Inferior parietal cortex (tissue), 1 donor: ENCODE measurements at regions not wholly inside any gene's neighbourhood (a gene's known extent, or its start where the extent isn't known, plus 50 kb on each side); places are given as distances from the start of the nearest gene placed in this dataset.

Experiments used
- DNase-seq: peaks from one replicate; pipeline ENCODE4 v3.0.0-alpha.2; 2016; ENCODE audit errors: extremely low spot score

DNA sequence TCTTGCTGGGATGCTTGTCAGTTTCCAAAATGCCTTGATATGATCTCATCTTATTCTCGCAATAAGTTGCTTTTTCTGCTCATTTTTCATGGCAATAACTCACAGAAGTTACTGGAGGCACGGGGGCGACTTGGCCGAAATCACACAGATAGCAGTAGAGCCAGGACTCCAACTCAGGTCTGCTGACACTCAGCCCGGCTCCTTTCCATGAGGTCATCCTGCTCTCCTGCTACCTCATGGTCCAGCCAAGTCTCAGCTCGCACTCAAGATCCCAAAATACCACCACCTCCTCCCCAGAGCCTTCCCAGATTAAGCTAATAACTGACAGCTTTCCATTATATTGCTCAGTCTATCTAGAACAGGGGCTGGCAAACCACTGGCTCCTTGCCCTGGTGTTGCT is 269.5 kb downstream of the MAP2K4 start:
- DNase-seq, result no peak

DNA sequence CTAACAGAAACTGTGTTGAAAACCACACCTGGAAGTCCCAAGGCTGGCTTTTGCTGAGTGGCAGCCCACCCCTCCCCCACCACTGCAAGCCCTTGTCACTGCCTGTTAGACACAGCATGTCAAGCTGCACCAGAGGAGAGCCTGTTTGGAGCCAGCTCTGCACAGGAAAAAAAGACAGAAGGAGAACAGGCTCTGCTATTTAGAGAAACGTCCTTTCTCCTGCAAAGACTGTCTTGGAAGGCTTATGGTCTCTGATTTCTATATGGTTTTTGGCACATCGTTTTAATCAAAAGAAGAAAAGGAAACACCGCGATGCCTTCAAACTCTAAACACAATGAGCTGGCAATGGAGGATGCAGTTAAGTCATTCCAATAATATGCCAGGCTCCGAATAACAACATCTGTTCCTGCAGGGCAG is 275.5 kb downstream of the MAP2K4 start:
- DNase-seq, result peak; percentile 47

DNA sequence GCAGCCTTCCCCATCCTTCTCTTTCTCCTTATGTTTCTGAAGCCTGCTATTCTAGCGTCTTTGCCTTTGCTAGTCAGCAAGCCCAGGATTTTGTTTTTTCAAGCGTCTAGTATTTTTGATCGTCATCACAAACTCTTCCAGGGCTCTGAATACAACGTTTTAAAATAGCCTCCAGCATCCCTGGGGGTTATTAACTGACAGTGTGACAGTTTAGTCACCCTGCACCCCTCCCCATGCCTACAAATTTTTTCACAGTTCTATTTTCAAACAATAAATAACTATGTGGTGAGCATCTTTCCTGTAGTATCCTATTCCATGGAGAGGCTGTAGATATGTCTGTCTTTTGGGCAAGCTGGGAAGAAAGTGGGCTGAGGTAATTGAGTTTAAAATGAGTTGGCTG is 280.9 kb downstream of the MAP2K4 start:
- no peak for DNase-seq

DNA sequence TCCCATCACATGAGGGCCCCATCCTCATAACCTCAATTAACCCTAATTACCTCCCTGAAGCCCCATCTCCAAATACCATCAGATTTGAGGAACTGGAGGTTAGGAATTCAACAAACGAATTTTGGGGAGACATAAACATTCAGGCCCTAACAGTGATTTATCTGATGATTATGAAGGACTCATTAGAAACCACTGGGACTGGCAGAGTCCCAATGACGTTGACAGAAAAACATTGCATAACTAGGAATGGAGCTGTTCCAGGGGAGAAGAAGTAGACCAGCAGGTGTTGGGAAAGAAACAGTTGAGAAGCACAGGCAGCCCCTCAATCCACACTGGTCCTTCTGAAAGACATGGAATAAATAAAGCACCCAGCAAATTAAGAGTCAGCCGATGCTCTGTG is 282.0 kb downstream of the MAP2K4 start:
- DNase-seq, result no peak

DNA sequence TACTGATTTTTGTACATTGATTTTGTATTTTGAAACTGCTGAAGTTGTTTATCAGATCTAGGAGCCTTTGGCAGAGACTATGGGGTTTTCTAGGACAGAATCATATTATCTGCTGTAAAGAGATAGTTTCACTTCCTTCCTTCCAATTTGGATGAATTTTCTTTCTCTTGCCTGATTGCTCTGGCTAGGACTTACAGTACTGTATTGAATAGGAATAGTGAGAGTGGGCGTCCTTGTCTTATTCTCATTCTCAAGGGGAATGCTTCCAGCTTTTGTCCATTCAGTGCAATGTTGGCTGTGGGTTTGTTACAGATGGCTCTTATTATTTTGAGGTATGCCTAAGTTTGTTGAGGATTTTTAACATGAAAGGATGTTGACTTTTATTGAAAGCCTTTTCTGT is 290.1 kb downstream of the MAP2K4 start:
- no peak for DNase-seq

DNA sequence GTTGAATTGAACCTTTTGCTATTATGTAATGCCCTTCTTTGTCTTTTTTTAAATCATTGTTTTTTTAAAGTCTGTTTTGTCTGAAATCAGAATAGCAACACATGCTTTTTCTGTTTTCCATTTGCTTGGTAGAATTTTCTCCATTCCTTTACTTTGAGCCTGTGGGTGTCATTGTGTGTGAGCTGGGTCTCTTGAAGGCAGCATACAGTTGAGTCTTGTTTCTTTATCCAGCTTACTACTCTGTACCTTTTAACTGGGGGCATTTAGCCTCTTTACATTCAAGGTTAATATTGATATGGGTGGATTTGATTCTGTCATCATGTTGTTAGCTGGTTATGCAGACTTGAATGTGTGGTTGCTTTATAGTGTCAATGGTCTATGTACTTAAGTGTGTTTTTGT is 292.0 kb downstream of the MAP2K4 start:
- no peak for DNase-seq

DNA sequence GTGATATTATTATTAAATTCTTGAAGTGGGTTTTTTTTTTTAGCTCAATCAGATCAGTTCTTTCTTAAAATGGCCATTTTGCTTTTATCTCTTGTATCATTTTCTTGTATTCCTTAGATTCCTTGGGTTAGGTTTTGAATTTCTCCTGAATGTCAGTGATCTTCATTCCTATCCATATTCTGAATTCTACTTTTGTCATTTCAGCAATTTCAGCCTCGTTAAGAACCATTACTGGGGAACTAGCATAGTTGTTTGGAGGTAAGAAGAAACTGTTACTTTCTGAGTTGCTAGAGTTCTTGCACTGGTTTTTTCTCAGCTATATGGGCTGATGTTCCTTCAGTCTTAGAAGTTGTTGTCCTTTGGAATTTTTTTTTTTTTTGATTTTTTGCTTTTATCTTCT is 293.1 kb downstream of the MAP2K4 start:
- no peak for DNase-seq

DNA sequence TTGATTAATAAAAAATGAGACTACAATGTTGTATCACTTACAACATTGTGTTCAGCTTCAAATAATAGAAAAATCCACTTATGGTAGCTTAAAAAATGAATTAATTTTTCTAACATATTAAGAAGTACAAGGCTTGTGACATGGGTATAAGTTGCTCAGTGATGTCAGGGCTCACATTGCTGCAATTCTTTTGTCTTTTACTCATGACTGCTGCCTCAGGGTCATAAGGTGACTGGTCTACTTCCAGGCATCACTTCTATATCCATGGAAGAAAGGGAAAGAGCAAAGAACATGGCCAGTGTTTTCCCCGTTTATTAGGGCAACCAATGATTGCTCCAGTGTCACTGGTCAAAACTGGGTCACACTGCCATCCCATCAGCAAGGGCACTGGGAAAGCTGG is 295.3 kb downstream of the MAP2K4 start:
- DNase-seq, result no peak

DNA sequence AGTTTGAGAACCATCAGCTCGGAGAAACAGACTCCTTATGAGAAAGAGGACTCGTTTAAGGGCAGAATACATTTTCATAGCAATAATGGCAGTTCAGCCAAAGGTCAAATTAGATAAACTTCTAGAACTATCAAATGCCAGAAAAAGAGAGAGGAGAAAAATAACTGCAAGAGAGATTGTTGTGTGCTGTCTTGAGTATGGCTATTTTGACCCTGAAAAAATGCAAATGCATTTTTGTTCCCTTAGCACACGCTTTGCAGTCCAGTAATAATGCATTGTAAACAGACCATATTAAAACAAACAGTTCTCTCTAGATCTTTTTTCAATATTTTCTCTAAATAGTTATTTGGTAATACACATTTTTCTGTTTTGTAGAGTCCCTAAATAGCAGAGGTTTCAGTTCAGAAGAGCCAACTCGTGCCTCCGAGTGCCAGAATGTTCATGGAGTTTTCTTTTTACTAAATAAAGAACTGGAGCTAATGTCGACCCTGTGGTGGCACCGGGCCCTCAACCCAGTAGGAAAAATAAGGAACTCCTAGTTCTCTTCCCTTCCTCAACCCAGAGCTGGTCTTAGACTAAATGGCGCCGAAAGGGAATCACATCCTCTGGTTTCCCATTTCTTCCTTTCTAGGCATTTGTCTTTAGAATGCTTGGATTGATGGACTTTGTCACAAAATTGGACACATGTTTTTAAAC is 298.0 kb downstream of the MAP2K4 start:
- no peak for DNase-seq

DNA sequence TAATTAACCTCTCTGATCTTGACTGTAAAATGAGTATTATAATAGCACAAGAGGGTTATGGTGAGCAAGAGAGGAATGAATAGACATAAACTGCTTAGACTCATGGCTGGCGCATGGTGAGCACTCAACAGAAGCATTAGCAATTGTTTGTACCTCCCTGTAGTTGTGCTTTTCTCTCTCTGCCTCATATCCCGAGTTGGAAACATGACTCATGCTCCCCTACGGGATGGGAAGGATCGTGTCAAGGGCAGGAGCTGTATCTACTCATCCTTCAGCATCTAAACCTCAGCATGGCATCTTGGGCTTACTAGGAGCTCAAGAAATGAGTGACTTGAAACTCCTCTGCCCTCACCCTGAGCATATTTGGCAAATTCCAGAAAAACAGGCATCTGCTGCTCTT is 299.6 kb downstream of the MAP2K4 start:
- DNase-seq, result no peak

DNA sequence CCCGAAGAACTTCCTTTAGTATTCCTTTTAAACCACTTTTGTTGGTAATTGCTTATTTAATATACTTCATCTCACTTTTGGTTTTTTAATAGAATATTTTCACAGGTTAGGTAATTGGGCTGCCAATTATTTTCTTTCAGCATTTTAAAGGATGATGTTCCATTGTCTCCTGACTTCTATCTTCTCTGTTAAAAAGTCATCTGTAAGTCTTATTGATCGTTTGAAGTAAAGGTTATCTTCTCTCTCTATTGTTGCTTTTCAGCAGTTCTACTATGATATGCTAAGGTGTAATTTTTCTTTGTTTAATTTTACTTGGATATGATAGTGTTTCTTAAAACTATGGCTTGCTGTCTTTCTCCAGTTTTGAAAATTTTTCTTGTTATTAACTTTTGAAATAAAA is 307.5 kb downstream of the MAP2K4 start:
- DNase-seq, result no peak

DNA sequence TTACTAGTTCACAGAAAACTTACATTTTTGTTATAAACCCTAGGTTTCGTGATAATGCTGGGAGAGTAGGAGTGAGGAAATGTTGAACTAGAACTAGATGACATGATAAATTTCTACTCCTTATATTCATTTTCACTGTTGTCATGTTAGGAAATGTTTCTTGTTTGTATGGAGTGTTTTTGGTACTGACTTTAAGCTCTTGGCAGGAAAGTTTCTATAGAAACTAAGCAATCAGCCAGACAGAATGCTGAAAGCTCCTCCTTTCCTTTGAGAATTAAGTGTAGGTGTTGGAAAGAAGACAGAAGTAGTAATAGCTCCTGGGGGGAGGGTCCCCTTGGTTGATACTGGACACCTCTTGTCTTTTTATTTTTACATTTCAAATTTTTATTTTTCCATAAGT is 309.8 kb downstream of the MAP2K4 start:
- no peak for DNase-seq

DNA sequence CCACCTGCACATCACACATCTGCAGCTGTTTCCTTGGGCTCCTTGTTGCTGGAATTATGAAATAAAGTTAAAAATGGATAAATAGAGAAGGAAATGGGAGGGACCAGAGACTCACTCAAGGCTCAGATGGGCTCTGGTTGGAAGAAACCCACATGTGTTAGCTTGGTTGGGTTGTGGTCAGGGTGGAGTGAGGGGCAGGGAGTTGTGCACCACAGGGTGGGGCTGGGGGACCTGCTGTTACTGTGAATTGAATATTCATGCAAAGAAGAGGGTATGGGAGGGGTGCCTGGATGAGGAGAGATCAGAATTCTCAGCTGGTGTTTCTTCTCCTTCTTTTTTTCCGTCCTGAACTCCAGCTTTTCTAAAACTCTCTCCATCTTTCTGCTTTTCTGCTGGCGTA is 320.7 kb downstream of the MAP2K4 start:
- no peak for DNase-seq

DNA sequence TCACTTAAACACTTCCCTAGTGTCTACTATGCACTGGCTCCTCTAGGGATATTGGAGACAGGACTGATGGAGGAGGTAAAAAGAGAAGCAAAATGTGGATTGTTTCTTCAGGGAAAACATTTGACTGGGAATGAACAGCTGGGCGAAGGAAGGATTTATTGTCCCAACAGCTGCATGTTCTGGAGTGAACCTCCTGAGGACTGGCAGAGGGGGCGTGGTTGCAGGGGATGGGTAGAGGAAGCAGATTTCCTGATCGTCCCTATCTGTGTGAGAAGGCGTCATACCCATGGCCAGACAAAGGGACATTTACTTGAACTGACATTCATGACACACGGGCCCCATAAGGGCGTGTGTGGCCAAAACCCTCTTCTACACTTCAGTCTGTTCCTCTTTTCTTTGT is 321.5 kb downstream of the MAP2K4 start:
- DNase-seq, result no peak

DNA sequence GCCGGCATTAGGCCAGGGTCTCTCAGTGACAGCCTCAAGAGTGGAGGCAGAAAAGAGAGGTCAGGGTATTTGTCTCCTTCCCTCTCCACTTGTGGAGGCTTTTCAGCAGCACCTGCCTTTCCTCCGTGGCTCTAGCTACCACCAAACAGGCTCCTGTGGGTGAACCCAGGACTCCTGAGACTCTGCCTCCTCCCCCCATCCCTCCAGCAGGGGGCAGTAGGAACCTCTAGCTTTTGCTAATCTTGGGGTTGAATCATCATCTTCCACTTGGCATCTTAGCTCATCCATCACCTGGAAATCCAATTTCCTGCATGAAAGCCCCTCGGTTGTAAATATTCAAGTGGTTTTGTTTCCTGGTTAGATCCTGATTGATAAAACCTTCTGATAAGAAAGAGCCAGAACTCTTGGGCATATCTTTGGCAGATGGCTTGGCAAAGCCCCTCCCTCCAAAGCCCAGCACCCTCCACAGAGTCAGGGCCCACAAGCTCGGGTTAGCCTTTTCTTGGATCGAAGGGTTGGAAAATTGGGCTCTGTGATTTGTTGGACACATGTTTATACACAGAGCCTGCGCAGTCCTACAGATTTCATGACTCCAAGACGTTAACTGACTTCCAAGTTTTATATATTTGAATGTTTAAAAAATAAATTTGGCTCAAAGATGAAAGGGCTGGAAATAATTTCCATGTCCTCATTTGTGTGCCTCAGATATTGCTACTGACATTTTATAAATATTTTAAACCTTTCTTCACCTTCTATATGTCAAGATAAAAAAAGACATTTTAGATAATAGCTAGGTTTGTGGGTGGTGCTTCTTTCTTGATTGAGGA is 322.1 kb downstream of the MAP2K4 start:
- DNase-seq, result no peak

DNA sequence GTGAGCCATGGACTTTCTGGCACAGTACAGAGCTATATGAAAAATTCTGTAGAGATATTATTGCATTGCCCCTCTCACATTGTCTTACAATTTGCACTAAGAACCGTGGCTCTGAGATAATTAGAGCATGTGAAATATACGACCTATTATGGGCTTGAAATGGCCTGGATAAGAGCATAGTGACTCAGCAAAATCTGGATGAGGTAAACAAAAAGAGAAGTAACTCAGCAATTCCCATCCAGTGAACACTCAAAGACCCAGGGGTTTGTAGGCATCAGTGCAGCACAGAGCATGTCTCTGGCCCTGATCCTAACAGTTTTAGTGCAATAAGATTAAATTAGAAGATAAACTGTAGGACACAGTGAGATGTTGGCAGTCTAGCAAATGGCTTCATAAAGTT is 317.2 kb upstream of the MYOCD start:
- no peak for DNase-seq

DNA sequence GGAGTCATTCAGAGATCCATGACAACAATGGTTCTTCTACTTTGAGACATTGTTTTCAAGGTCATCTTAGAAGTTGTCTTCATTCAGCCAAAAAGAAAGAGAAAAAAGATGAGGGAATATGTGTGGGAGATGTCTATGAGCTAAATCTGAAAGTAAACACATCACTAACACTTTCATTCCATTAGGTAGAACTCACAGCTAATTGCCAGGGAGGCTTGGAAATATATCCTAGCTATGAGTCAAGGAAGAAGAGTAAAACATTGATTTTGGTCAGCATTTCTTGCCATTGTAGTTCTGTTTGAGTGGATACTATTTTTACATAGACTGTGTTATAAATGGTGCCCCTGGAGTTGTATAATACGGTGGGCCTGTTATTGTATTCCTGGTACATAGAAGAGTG is 316.4 kb upstream of the MYOCD start:
- DNase-seq, result no peak

DNA sequence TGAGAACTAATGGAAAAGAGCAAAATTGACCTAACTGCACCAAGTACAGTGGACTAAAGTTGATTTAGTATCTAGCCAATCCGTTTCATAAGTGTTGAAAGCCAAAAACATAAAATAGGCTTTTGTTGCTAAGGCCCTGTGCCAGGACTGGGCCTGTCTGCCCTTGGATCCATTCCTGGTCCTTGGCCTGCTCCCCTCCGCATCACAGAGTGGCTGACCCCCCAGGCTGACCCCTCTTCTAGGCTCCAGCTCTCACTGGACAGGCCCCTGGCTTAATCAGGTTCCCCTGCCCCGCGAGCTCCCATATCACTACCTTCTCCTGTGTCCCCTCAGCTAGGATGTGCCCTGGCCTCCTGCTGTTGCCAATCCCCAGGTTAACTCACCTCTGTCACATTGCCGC is 313.6 kb upstream of the MYOCD start:
- no peak for DNase-seq

DNA sequence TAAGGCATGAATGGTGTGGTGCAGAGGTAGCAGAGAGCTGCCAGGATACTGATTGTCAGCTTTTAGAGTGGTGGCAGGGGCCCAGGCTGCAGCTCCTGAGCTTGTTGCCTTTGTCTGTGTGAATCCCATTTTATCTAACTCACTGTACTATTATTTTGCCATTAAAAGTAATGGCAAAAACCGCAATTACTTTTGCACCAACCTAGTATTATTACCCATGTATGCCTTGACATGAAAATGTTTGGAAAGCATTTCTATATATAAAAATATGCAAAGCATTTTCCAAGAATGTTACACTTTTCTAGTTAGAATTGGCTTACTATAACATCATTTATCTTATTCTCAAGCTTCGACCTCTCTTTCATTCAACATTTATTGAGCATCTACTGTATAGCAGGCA is 308.1 kb upstream of the MYOCD start:
- DNase-seq, result no peak

DNA sequence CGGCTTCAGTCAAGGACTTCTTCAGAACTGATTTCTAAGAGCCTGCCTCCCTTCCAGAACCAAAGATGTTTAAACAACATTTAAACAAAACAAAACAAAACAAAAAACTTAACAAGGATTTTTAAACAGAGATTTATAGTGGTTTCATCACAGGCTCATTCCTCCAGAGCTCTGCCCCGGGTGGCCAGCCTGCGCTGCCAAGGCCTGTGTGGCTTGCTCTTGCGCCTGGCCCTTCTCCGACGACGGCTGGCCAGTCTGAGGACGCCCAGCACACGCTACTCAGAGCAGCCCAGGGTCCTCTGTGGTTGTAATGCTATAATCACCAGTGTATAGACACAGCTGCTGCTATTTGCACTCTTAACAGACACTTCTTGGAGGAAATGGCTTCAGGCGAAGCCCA is 307.2 kb upstream of the MYOCD start:
- no peak for DNase-seq

DNA sequence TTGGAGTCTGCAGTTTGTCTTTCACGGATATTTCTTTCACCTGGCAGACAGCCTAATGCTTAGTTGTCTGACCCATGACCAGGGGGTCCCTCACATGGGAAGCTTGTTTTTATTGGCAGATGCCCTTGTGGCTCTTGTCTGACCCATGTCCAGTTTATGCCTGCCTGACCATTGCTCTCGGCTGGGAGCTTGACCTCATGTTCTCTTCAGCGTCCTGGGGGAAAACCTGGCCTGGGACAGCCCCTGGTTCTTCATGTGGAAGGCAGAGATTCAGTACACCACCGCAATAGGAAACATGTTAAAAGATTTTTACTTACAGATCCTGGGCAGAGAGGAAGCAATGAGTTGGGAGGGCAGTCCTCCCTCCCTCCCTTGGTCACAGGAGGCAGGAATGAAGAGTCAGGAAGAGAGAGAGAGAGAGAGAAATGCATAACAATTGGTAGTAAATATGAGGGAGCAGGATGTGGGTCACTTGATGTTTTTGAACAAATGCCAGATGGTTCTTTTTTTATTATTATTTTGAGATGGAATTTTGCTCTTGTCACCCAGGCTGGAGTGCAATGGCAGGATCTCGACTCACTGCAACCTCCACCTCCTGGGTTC is 302.7 kb upstream of the MYOCD start:
- DNase-seq, result no peak

DNA sequence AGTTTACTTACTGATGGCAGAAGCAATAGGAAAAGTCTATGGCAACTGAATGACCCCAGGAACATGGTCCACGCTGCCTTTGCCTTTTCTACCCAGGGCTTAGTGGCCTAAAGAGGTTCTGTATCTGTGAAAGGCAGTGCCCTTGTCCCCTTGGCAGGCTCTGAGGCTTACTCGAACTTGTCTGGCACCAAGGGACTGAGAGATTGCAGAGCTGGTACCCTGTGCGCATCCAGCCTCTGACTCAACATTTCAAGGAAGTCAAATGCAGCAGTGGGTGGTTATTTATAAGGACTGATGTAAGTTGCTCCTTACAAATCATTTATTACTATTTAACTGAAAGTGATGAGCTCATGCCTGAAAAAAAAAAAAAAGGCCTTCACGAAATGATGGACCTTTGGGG is 299.9 kb upstream of the MYOCD start:
- DNase-seq, result no peak

DNA sequence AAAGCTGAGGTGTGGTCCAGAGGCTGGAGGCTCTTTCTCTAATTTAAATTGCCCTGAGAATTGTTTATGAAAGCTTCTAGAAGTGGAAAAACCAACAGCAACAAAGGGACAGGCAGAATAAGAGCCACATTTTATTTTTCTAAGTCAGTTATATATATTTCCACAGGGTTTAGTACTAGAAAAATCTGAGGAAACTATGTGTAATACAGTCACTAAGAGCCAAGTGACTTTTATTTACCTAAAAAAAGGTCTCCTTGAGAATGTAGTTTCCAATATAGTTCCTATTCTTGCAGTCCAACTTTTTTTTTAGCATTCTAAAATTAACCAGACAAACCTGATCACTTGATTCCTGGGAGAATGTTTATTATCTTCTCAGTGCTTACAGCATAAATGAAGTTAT is 296.6 kb upstream of the MYOCD start:
- no peak for DNase-seq
